HG02970 (cell line): ENCODE measurements at regions not wholly inside any gene's neighbourhood (a gene's known extent, or its start where the extent isn't known, plus 50 kb on each side); places are given as distances from the start of the nearest gene placed in this dataset.
"Not testable (repeated sequence)": the region's sequence is repeated elsewhere in the genome, so short reads cannot be mapped to it uniquely, and the experiment has no call there.

Experiments used
- ATAC-seq: cut with Tn5 transposase; IDR thresholded peaks from one replicate; pipeline ENCODE4 v1.9.1; 2021; ENCODE audit warnings: mild to moderate bottlenecking, moderate library complexity, moderate number of reproducible peaks; ENCODE audit not compliant: unreplicated experiment, low FRiP score

GRCh38 chr16:60214311-60214710, 1480.2 kb upstream of the GOT2 start:
- no peak for ATAC-seq

DNA sequence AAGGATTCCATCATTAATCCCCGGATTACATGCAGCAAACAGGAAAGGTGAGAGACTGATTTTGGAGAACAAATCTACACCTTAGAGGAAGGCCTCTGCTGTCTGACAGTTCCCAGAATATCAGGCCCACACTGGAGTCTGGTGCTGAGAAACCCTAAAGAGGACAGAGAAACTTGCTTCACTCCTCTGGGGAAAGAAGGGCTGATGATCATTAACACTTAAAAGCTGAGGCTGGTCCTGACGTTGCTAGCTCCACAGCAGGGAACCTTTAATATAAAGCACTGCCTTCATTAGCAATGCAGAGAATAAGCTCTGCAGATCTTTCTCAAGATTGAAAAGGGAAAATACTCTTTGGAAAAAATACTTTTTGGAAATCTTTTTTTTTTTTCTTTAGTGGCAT, 1472.4 kb upstream of the GOT2 start:
- no peak for ATAC-seq

- ATAC-seq = no peak
Observed at GRCh38 chr16:60204181-60204580, 1470.1 kb upstream of the GOT2 start.

DNA sequence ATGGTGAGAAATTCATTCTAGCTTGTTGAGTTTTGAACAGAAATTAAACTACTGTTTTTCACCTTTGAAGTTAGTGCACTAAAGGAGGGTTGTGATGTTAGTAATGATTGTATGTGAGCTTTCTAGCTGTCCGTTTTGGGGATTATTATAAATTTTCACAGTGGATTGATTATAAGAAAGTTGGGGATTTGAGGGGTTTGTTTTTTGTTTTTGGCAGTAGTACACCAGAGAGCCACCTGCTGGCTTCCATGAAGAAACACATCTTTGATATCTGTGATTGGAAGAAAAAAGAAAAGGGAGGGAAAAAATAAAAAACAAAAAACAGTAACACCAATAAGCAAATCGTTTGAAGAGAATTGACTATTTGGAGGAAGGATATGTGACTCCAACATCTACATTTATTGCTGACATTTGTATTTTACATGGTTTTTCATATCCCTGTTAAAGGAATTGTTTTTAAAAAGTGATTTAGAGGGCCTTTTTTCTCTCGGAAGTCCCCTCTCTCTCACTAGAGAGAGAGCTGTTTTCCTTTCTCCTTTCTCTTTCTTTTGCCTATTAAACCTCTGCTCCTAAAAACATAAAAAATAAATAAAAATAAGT, 1469.5 kb upstream of the GOT2 start:
- ATAC-seq = no peak

DNA sequence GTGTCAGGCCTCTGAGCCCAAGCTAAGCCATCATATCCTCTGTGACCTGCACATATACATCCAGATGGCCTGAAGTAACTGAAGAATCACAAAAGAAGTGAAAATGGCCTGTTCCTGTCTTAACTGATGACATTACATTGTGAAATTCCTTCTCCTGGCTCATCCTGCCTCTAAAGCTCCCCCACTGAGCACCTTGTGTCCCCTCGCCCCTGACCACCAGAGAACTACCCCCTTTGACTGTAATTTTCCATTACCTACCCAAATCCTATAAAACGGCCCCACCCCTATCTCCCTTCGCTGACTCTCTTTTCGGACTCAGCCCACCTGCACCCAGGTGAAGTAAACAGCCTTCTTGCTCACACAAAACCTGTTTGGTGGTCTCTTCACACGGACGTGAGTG, 1466.6 kb upstream of the GOT2 start:
- ATAC-seq = not testable (repeated sequence)

DNA sequence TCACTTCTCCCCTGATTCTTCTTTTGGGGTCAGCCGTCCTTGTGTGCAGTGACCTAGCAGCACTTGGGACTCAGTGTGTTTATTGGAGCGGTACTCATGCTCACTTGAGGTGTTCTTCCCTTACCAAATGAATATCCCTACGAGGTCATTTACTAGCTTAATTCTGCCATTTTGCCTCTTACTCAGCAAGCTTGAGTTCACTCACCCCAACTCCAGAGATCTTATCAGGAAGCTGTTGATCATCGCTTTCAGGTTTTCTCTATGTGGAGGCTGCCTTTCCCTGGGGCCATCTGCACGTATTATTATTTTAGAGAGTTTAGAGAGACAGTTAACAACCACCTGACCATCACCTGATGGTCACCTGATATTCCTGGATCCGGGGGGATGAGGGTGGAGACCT, 1466.0 kb upstream of the GOT2 start:
- no peak for ATAC-seq

DNA sequence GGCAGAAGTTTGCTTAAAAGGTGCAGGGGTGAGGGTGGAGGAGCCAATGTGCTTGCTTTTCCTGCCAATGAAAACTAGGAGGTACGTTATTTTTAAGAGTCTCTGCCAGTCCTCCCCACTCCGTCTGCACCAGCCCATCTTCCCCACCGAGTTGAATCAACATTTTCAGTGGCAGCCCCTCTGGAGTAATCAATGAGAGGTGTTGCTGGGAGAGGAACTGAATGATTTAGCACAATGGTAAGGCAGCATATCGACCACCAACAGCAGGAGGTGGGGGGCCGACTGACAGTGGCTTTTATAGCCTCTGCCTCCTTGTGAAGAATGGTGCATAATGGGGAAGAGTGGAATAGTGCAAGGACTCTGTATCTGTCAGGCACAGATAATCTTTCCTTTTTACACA, 1465.0 kb upstream of the GOT2 start:
- ATAC-seq = no peak

- ATAC-seq = no peak
Observed at GRCh38 chr16:60181536-60181935, 1447.4 kb upstream of the GOT2 start.

GRCh38 chr16:60180609-60181008, 1446.5 kb upstream of the GOT2 start:
- ATAC-seq = no peak

- ATAC-seq = no peak
Observed at GRCh38 chr16:60170196-60170595, 1436.1 kb upstream of the GOT2 start.

GRCh38 chr16:60166111-60166510, 1432.0 kb upstream of the GOT2 start:
- ATAC-seq = no peak

DNA sequence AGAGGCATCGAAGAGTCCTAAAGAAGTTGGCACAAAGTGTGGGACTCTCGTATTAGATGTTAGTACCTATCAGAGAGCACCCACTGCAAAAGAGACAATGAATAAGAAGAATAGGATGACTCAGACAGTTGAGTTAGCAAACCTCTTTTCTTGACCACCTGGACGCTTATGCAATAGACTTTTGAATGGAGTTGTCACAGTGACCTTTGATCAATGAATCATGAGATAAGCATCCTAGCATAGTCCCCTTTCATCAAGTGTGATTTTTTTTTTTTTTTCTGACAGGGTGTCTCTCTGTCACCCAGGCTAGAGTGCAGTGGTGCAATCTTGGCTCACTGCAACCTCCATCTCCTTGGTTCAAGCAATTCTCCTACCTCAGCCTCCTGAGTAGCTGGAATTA, 1417.9 kb upstream of the GOT2 start:
- no peak for ATAC-seq

GRCh38 chr16:60150907-60151306, 1416.8 kb upstream of the GOT2 start:
- ATAC-seq = no peak

DNA sequence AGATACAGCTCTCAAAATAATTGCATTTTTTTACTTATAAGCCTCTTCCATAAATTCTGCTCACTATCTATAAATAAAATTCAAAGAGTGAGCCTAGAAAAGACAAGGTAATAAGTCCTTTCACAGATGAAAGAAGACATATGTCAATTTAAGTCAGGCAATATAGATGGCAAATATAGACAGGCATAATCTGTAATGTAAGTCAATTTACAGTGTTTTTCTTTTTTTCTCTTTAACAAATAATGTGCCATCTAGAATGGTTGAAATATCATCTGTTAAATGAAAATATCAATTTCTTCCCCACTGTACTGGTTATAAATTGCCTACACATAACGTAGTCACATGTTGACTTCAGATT, 1409.2 kb upstream of the GOT2 start:
- ATAC-seq = no peak

GRCh38 chr16:60142619-60143347, 1408.7 kb upstream of the GOT2 start:
- ATAC-seq = no peak

DNA sequence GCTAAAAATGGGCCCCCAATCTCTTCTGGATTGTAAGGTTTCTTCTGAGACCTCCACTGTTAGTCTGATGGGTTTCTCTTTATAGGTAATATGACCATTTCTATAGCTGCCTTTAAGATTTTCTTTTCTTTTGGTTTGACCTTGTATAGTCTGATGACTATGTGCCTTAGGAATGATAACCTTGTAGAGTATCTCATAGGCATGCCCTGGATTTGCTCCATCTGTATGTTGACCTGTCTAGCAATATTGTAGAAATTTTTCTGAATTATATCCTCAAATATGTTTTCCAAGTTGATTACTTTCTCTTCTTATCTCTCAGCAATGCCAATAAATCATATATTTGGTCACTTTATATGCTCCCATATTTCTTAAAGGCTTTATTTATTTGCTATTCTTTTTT, 1403.8 kb upstream of the GOT2 start:
- ATAC-seq = no peak

GRCh38 chr16:60127196-60127595, 1393.1 kb upstream of the GOT2 start:
- ATAC-seq = no peak

- not testable (repeated sequence) for ATAC-seq
Observed at GRCh38 chr16:60126115-60126514, 1392.0 kb upstream of the GOT2 start.

- no peak for ATAC-seq
Observed at GRCh38 chr16:60123392-60124023, 1389.4 kb upstream of the GOT2 start.

- ATAC-seq = no peak
Observed at GRCh38 chr16:60120586-60120985, 1386.5 kb upstream of the GOT2 start.

- no peak for ATAC-seq
Observed at GRCh38 chr16:60110531-60110930, 1376.4 kb upstream of the GOT2 start.

DNA sequence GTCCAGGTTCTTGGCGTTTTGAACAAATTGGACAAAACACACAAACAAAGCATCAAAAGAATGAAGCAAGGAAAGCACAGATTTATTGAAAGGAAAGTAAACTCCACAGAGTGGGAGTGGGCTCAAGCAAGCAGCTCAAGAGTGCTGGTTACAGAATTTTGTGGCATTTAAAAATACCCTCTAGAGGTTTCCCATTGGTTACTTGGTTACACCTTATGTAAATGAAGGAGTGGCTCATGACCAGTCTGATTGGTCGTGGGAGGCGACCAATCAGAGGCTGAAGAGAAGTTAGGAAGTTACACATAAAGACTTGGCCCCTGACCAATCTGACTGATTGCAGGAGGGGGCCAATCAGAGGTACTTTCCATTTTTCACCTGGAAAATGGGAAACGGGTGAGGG, 1373.8 kb upstream of the GOT2 start:
- no peak for ATAC-seq
